ENCODE measurements at regions not wholly inside any gene's neighbourhood (a gene's known extent, or its start where the extent isn't known, plus 50 kb on each side); places are given as distances from the start of the nearest gene placed in this dataset.
"Not testable (repeated sequence)": the region's sequence is repeated elsewhere in the genome, so short reads cannot be mapped to it uniquely, and the experiment has no call there.

DNA sequence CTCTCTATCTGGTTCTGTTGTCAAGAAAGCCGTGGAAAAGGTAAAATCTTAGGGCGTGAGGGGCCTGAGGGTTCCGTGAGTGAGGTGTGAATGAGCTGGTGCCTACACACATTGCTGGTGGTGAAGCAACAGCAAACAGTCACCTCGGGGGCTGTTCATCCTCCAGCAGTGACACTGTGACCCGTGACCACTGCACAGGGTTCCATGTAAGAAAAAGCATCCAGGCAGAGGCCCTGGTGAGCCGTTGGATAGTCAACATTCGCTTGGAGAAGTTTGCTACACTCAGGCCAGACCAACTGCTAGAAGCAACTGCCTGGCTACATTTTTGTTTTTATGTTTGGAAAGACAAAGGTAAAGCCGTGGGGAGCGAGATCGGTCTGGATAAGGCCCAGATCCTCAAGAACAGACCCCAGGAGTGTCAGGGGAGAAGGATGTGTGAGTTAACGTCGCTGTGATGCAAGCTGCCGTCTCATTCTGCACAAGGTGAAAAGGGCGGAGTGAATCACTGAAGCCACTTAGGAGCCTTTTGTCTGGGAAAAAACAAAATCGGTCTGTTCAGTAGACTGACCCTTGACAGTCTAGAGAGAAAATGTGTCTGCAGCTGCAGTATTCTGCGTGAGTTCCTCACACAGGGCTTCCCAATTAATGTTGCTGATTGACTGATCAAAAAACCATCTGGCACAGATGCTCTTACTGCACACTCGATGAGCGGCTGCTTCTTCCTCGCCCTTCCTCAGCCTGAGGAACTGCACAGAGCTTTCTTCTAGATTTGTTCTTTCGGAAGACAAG lies 404.0 kb downstream of the SMOC2 start:
- no peak overlapping the region for H3K4me2 ChIP-seq
- H3K9me3 ChIP-seq: no peaks in the 10 kb centered on the region
- no peaks in the 10 kb centered on the region for H3K27me3 ChIP-seq (ENCODE audit: insufficient read depth)
- no peak for TF ChIP-seq MEF2A (IDR thresholded peaks at IDR 0.05; ENCODE audit: borderline replicate concordance, low read depth)
- DNase-seq: no peak
- H3K27ac ChIP-seq (ENCODE audit: low read depth in 2 of 2, low read length in 1 of 2): no peak overlapping the region
- H2AFZ ChIP-seq (ENCODE audit: low read depth): no peak overlapping the region
- H3K9ac ChIP-seq: no peak overlapping the region
- no peaks in the 10 kb centered on the region for H3K79me2 ChIP-seq (ENCODE audit: insufficient read depth)
- H3K4me1 ChIP-seq (ENCODE audit: control insufficient read depth in 1 of 2, insufficient read depth in 2 of 2, low read depth in 1 of 2, low read length in 1 of 2): peaks cover 0 to 4% of the 10 kb centered on the region in 2 experiments; a peak in 1 of 4 replicates
- ChIA-PET POLR2A (no interaction called here), CTCF (no interaction called here)
- no peaks in the 10 kb centered on the region for H4K20me1 ChIP-seq (ENCODE audit: insufficient read depth)
- no peaks in the 10 kb centered on the region for H3F3A ChIP-seq (replicated peaks; ENCODE audit: insufficient read depth)
- no peaks in the 10 kb centered on the region for H3K9me2 ChIP-seq
- H3K36me3 ChIP-seq (replicated peaks in 1 of 2; ENCODE audit: control insufficient read depth in 1 of 2, insufficient read depth in 2 of 2, low read length in 1 of 2): no peaks in the 10 kb centered on the region
- H3K4me3 ChIP-seq (ENCODE audit: low read depth in 2 of 2, low read length in 1 of 2): no peak overlapping the region
- 43% methylated on average over 19 of the region's 20 CpGs for WGBS (ENCODE audit: low lambda C conversion rate)

DNA sequence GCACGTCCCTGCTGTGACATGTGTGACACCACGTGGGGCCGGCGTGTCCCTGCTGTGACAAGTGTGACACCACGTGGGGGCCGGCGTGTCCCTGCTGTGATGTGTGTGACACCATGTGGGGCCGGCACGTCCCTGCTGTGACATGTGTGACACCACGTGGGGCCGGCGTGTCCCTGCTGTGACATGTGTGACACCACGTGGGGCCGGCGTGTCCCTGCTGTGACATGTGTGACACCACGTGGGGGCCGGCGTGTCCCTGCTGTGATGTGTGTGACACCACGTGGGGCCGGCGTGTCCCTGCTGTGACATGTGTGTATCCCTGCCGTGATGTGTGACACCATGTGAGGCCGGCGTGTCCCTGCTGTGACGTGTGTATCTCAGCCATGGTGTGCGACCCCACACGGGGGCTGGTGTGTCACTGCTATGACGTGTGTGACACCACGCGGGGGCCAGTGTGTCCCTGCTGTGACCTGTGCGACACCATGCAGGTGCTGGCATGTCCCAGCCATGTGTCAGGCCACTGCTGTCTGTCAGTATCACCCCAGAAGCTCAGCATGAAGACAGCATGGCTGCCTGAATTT lies 401.7 kb downstream of the SMOC2 start:
- H3K79me2 ChIP-seq (ENCODE audit: insufficient read depth); H3K36me3 ChIP-seq (replicated peaks in 1 of 2; ENCODE audit: control insufficient read depth in 1 of 2, insufficient read depth in 2 of 2, low read length in 1 of 2); H3K4me2 ChIP-seq; DNase-seq; H3K27me3 ChIP-seq (ENCODE audit: insufficient read depth); H3K9ac ChIP-seq; H4K20me1 ChIP-seq (ENCODE audit: insufficient read depth); H2AFZ ChIP-seq (ENCODE audit: low read depth); H3K9me2 ChIP-seq; H3K4me3 ChIP-seq (ENCODE audit: low read depth in 2 of 2, low read length in 1 of 2); H3K27ac ChIP-seq (ENCODE audit: low read depth in 2 of 2, low read length in 1 of 2); H3F3A ChIP-seq (replicated peaks; ENCODE audit: insufficient read depth); POLR2A ChIA-PET; CTCF ChIA-PET; H3K9me3 ChIP-seq: not testable (repeated sequence)
- 95% methylated on average over 4 of the region's 31 CpGs for WGBS (ENCODE audit: low lambda C conversion rate)
- H3K4me1 ChIP-seq (ENCODE audit: control insufficient read depth in 1 of 2, insufficient read depth in 2 of 2, low read depth in 1 of 2, low read length in 1 of 2): peaks cover 0 to 19% of the 10 kb centered on the region in 2 experiments; a peak in 2 of 4 replicates

DNA sequence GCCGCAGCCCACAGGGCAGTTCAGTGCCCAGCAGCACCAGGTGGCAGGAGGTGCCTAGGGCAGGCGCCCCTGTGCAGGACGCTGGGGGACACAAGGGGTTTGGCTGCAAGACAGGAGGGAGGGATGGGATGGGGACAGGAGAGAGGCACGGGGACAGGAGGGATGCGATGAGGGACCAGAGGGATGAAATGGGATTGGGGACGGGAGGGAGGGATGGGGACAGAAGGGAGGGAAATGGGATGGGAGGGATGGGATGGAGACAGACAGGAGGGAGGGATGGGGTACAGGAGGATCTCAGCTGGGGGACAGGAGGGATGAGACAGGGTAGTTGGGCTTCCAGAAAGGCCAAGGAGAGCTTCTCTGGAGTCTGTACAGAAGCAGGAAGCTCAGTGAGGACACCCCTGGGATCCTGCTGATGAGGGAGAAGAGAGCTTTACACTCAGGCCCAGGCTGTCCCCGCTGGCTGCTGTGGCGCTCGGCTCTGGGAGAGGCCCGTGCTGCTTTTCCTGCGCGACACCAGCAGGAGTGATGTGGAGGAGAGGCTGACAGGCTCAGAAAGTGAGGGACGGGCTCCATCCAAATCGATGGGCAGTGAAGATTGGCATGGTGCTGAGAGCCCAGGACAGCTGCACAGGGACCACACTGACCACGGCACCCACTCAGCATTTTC lies 400.8 kb downstream of the SMOC2 start:
- Histone ChIP-seq H3K9me3 (no peaks in the 10 kb centered on the region), H3K4me3 (ENCODE audit: low read depth in 2 of 2, low read length in 1 of 2) (no peak overlapping the region), H3F3A (replicated peaks; ENCODE audit: insufficient read depth) (no peaks in the 10 kb centered on the region), H4K20me1 (ENCODE audit: insufficient read depth) (no peaks in the 10 kb centered on the region), H3K9me2 (no peaks in the 10 kb centered on the region), H2AFZ (ENCODE audit: low read depth) (no peak overlapping the region), H3K9ac (no peak overlapping the region), H3K27ac (ENCODE audit: low read depth in 2 of 2, low read length in 1 of 2) (no peak overlapping the region), H3K36me3 (replicated peaks in 1 of 2; ENCODE audit: control insufficient read depth in 1 of 2, insufficient read depth in 2 of 2, low read length in 1 of 2) (no peaks in the 10 kb centered on the region), H3K27me3 (ENCODE audit: insufficient read depth) (no peaks in the 10 kb centered on the region), H3K4me2 (no peak overlapping the region), H3K4me1 (ENCODE audit: control insufficient read depth in 1 of 2, insufficient read depth in 2 of 2, low read depth in 1 of 2, low read length in 1 of 2) (peaks cover 0 to 28% of the 10 kb centered on the region in 2 experiments; a peak in 2 of 4 replicates), H3K79me2 (ENCODE audit: insufficient read depth) (no peaks in the 10 kb centered on the region)
- ChIA-PET CTCF (no interaction called here), POLR2A (no interaction called here)
- TF ChIP-seq MXI1 (IDR thresholded peaks at IDR 0.05; ENCODE audit: low read depth, low read length) (no peak), POLR2AphosphoS5 (IDR thresholded peaks at IDR 0.05; ENCODE audit: low read depth, low read length) (no peak), FOXM1 (IDR thresholded peaks at IDR 0.05; ENCODE audit: low read depth) (no peak), FOSL2 (IDR thresholded peaks at IDR 0.05; ENCODE audit: borderline replicate concordance, low read depth) (no peak), FOXJ3 (CRISPR knock-in tag; IDR thresholded peaks at IDR 0.05) (no peak), EP300 (IDR thresholded peaks at IDR 0.05; ENCODE audit: borderline replicate concordance in 1 of 2, low read depth in 1 of 2, low read length in 1 of 2) (no peak)
- 33% methylated on average over 11 of the region's 15 CpGs for WGBS (ENCODE audit: low lambda C conversion rate)
- DNase-seq: peak; percentile 42

DNA sequence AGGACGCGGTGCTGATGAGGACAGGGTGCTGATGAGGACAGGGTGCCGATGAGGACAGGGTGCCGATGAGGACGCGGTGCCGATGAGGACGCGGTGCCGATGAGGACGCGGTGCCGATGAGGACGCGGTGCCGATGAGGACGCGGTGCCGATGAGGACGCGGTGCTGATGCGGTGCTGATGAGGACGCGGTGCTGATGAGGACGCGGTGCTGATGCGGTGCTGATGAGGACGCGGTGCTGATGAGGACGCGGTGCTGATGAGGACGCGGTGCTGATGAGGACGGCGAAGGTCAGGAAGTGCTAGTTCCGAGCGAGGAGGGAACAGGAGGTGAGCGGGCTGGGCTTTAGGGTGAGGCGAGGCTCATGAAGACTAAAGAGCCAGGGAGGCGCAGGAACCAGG lies 399.9 kb downstream of the SMOC2 start:
- CTCF ChIA-PET; H3K4me3 ChIP-seq (ENCODE audit: low read depth in 2 of 2, low read length in 1 of 2); H3K9me2 ChIP-seq; H3K27ac ChIP-seq (ENCODE audit: low read depth in 2 of 2, low read length in 1 of 2); DNase-seq; H4K20me1 ChIP-seq (ENCODE audit: insufficient read depth); H3K36me3 ChIP-seq (replicated peaks in 1 of 2; ENCODE audit: control insufficient read depth in 1 of 2, insufficient read depth in 2 of 2, low read length in 1 of 2); H3K9me3 ChIP-seq; POLR2A ChIA-PET; H2AFZ ChIP-seq (ENCODE audit: low read depth); H3K9ac ChIP-seq; H3K27me3 ChIP-seq (ENCODE audit: insufficient read depth); H3K79me2 ChIP-seq (ENCODE audit: insufficient read depth); H3K4me2 ChIP-seq; H3F3A ChIP-seq (replicated peaks; ENCODE audit: insufficient read depth): not testable (repeated sequence)
- 78% methylated on average over 36 of the region's 40 CpGs for WGBS (ENCODE audit: low lambda C conversion rate)
- H3K4me1 ChIP-seq (ENCODE audit: control insufficient read depth in 1 of 2, insufficient read depth in 2 of 2, low read depth in 1 of 2, low read length in 1 of 2): peaks cover 0 to 28% of the 10 kb centered on the region in 2 experiments; a peak in 2 of 4 replicates

DNA sequence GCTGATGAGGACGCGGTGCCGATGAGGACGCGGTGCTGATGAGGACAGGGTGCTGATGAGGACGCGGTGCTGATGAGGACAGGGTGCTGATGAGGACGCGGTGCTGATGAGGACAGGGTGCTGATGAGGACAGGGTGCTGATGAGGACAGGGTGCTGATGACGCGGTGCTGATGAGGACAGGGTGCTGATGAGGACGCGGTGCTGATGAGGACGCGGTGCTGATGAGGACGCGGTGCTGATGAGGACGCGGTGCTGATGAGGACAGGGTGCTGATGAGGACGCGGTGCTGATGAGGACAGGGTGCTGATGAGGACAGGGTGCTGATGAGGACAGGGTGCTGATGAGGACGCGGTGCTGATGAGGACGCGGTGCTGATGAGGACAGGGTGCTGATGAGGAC lies 399.3 kb downstream of the SMOC2 start:
- H3K9ac ChIP-seq; H3K9me2 ChIP-seq; H3K79me2 ChIP-seq (ENCODE audit: insufficient read depth); H3K4me3 ChIP-seq (ENCODE audit: low read depth in 2 of 2, low read length in 1 of 2); H3K36me3 ChIP-seq (replicated peaks in 1 of 2; ENCODE audit: control insufficient read depth in 1 of 2, insufficient read depth in 2 of 2, low read length in 1 of 2); POLR2A ChIA-PET; CTCF ChIA-PET; H3K4me2 ChIP-seq; H3K9me3 ChIP-seq; H3F3A ChIP-seq (replicated peaks; ENCODE audit: insufficient read depth); H2AFZ ChIP-seq (ENCODE audit: low read depth); DNase-seq; H3K27me3 ChIP-seq (ENCODE audit: insufficient read depth); H4K20me1 ChIP-seq (ENCODE audit: insufficient read depth); H3K27ac ChIP-seq (ENCODE audit: low read depth in 2 of 2, low read length in 1 of 2): not testable (repeated sequence)
- 87% methylated on average over 8 of the region's 25 CpGs for WGBS (ENCODE audit: low lambda C conversion rate)
- H3K4me1 ChIP-seq (ENCODE audit: control insufficient read depth in 1 of 2, insufficient read depth in 2 of 2, low read depth in 1 of 2, low read length in 1 of 2): peaks cover 0 to 28% of the 10 kb centered on the region in 2 experiments; a peak in 2 of 4 replicates
